WTC11 (cell line): ENCODE measurements at regions not wholly inside any gene's neighbourhood (a gene's known extent, or its start where the extent isn't known, plus 50 kb on each side); places are given as distances from the start of the nearest gene placed in this dataset.

Experiments used
- ATAC-seq: fragments of 200-7000 bp; cut with Tn5 transposase; 2 replicates; pipeline ENCODE4 v1.10.0; 2021; ENCODE audit warnings: mild to moderate bottlenecking, moderate library complexity
- CTCF ChIA-PET: fragments of 300-600 bp; sonication (Branson Sonifier 250); formaldehyde crosslinking; loops from one replicate; lab custom pipeline; 2021; ENCODE audit warnings: antibody characterized with exemption; lab: Charles Lee
- POLR2A ChIA-PET: fragments of 350-600 bp; sonication (Branson Sonifier 250); formaldehyde crosslinking; loops from one replicate; lab custom pipeline; 2021; ENCODE audit warnings: antibody characterized with exemption; lab: Charles Lee
- DNase-seq: peaks from one replicate; pipeline ENCODE4 v3.0.0; 2021; ENCODE audit warnings: low spot score
- H3K27ac Mint-ChIP-seq: 2 replicates; pipeline ENCODE4 v1.8.0; 2021; ENCODE audit warnings: mixed read lengths
- H3K27me3 Mint-ChIP-seq: 2 replicates; pipeline ENCODE4 v1.8.0; 2021; ENCODE audit warnings: low read depth, mild to moderate bottlenecking, moderate library complexity, mixed read lengths
- H3K36me3 Mint-ChIP-seq: 2 replicates; pipeline ENCODE4 v1.8.0; 2021; ENCODE audit warnings: mixed read lengths
- H3K4me1 Mint-ChIP-seq: 2 replicates; pipeline ENCODE4 v1.8.0; 2022; ENCODE audit warnings: mixed read lengths
- H3K4me3 Mint-ChIP-seq: 2 replicates; pipeline ENCODE4 v1.8.0; 2021; ENCODE audit warnings: mild to moderate bottlenecking, moderate library complexity, mixed read lengths
- H3K9me3 Mint-ChIP-seq: 2 replicates; pipeline ENCODE4 v1.8.0; 2021; ENCODE audit warnings: mixed read lengths
- ARID4B ChIP-seq: sonication (generic); formaldehyde crosslinking; IDR thresholded peaks from 2 replicates; pipeline ENCODE4 v1.8.0; 2023; ENCODE audit warnings: missing genetic modification reagents, mild to moderate bottlenecking, borderline replicate concordance
- E2F5 ChIP-seq: sonication (generic); formaldehyde crosslinking; IDR thresholded peaks from 2 replicates; pipeline ENCODE4 v1.8.1; 2022; ENCODE audit warnings: mild to moderate bottlenecking, moderate library complexity, missing genetic modification reagents
- ERG ChIP-seq: fragments of 250-450 bp; sonication (Bioruptor Pico); IDR thresholded peaks from 2 replicates; pipeline ENCODE4 v1.8.0; 2021; ENCODE audit warnings: mild to moderate bottlenecking
- ESRRA ChIP-seq: sonication (generic); formaldehyde crosslinking; IDR thresholded peaks from 2 replicates; pipeline ENCODE4 v1.8.1; 2022; ENCODE audit warnings: mild to moderate bottlenecking, missing genetic modification reagents, borderline replicate concordance
- ETV6 ChIP-seq: sonication (generic); formaldehyde crosslinking; IDR thresholded peaks from 2 replicates; pipeline ENCODE4 v1.8.1; 2022; ENCODE audit warnings: mild to moderate bottlenecking, missing genetic modification reagents
- FOXJ3 ChIP-seq: sonication (generic); formaldehyde crosslinking; IDR thresholded peaks from 2 replicates; pipeline ENCODE4 v1.9.0; 2021; ENCODE audit warnings: missing genetic modification reagents, mild to moderate bottlenecking, borderline replicate concordance
- HMGA2 ChIP-seq: fragments of 250-450 bp; sonication (Bioruptor Pico); IDR thresholded peaks from 2 replicates; pipeline ENCODE4 v1.4.0; 2021; ENCODE audit warnings: mild to moderate bottlenecking, moderate library complexity
- NFATC4 ChIP-seq: fragments of 250-450 bp; sonication (Bioruptor Pico); IDR thresholded peaks from 2 replicates; pipeline ENCODE4 v1.9.0; 2021; ENCODE audit warnings: mild to moderate bottlenecking
- NFE2L1 ChIP-seq: sonication (generic); formaldehyde crosslinking; IDR thresholded peaks from 2 replicates; pipeline ENCODE4 v1.8.1; 2023; ENCODE audit warnings: missing genetic modification reagents
- NR3C1 ChIP-seq: sonication (generic); formaldehyde crosslinking; conservative IDR thresholded peaks from 2 replicates; pipeline ENCODE4 v1.8.1; 2023; ENCODE audit warnings: low read depth, mild to moderate bottlenecking, missing genetic modification reagents
- PRDM15 ChIP-seq: sonication (generic); formaldehyde crosslinking; IDR thresholded peaks from 2 replicates; pipeline ENCODE4 v1.8.0; 2022; ENCODE audit warnings: missing genetic modification reagents
- TCF7 ChIP-seq: sonication (generic); formaldehyde crosslinking; IDR thresholded peaks from 2 replicates; pipeline ENCODE4 v1.8.0; 2022; ENCODE audit warnings: mild to moderate bottlenecking, low read depth, missing genetic modification reagents, moderate library complexity
- USF2 ChIP-seq: sonication (generic); formaldehyde crosslinking; IDR thresholded peaks from 2 replicates; pipeline ENCODE4 v1.8.1; 2023; ENCODE audit warnings: mild to moderate bottlenecking, missing genetic modification reagents, moderate library complexity
- ZNF232 ChIP-seq: sonication (generic); formaldehyde crosslinking; IDR thresholded peaks from 2 replicates; pipeline ENCODE4 v1.8.0; 2022; ENCODE audit warnings: mild to moderate bottlenecking, missing genetic modification reagents
- ZSCAN18 ChIP-seq: fragments of 250-450 bp; sonication (Bioruptor Pico); IDR thresholded peaks from 2 replicates; pipeline ENCODE4 v2.1.2; 2022; ENCODE audit warnings: mild to moderate bottlenecking, moderate library complexity

- Mint-ChIP-seq H3K4me3 (no peak overlapping the region), H3K4me1 (peaks cover 2% of the 10 kb centered on the region), H3K27me3 (peaks cover 23% of the 10 kb centered on the region), H3K36me3 (peaks cover 24% of the 10 kb centered on the region), H3K27ac (no peak overlapping the region), H3K9me3 (peaks cover 33% of the 10 kb centered on the region)
- POLR2A ChIA-PET: interaction anchor here (0.6 kb wide), 1 partner anchor 853 kb away, joined by 3 read pairs; no protein-coding TSS in a partner anchor
- ATAC-seq (no peak), DNase-seq (no peak)
- CTCF ChIA-PET: no interaction called here
- no peak for TF ChIP-seq E2F5
- TF ChIP-seq NFATC4 (CRISPR knock-in tag): no peak
- TF ChIP-seq ZSCAN18: no peak
- no peak for TF ChIP-seq ESRRA (CRISPR knock-in tag)
- TF ChIP-seq PRDM15: no peak
- TF ChIP-seq NR3C1: no peak
- no peak for TF ChIP-seq FOXJ3 (CRISPR knock-in tag)
- no peak for TF ChIP-seq ARID4B (CRISPR knock-in tag)
- no peak for TF ChIP-seq ERG
- no peak for TF ChIP-seq NFE2L1 (CRISPR knock-in tag)
- TF ChIP-seq TCF7: no peak
Observed at GRCh38 chr5:104053353-104053649, 490.7 kb upstream of the NUDT12 start.

- Mint-ChIP-seq H3K27ac (no peak overlapping the region), H3K4me3 (no peak overlapping the region), H3K27me3 (peaks cover 18% of the 10 kb centered on the region), H3K36me3 (peaks cover 19% of the 10 kb centered on the region), H3K4me1 (peaks cover 7% of the 10 kb centered on the region), H3K9me3 (peaks cover 27% of the 10 kb centered on the region)
- no peak for TF ChIP-seq E2F5
- TF ChIP-seq HMGA2 (CRISPR knock-in tag): no peak
- no peak for TF ChIP-seq USF2 (CRISPR knock-in tag)
- no peak for TF ChIP-seq ETV6 (CRISPR knock-in tag)
- no peak for TF ChIP-seq ZNF232
- POLR2A ChIA-PET: interaction anchor here (0.6 kb wide), 1 partner anchor 853 kb away, joined by 3 read pairs; no protein-coding TSS in a partner anchor
- ATAC-seq (no peak), DNase-seq (no peak)
- CTCF ChIA-PET: no interaction called here
Observed at GRCh38 chr5:104052558-104053352, 490.2 kb upstream of the NUDT12 start.
